ENCODE measurements at regions not wholly inside any gene's neighbourhood (a gene's known extent, or its start where the extent isn't known, plus 50 kb on each side); places are given as distances from the start of the nearest gene placed in this dataset.

DNA sequence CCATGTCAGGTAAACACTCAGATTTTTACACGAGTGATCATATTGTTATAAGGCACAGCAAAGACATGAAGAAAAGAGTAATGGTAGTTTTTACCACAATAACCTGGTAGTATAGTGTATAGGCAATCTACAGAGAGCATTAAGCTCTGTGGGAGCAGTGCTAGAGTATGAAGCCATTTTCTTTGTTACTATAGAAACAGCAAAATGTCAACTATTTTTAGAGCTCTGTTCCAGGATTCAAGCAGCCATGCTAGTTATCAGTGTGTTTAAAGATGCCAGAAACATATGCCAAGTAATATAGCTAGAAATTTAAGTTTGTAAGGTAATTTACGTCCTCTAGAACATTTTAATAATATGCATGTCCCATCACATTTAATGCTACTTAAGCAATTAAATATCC lies 77.6 kb upstream of the RGS18 start:
- no peaks in the 10 kb centered on the region for H3K4me1 Mint-ChIP-seq
- POLR2A ChIA-PET: no interaction called here
- H3K9me3 Mint-ChIP-seq: peaks cover 0 to 17% (median 3%) of the 10 kb centered on the region in 5 donors
- CTCF ChIA-PET: no interaction called here
- Histone ChIP-seq H3K9me3 (ENCODE audit: low read length) (no peaks in the 10 kb centered on the region), H3K4me3 (ENCODE audit: low read length) (no peak overlapping the region), H3K36me3 (ENCODE audit: insufficient read depth, low read length) (no peaks in the 10 kb centered on the region), H3K27me3 (ENCODE audit: insufficient read depth, low read length, poor library complexity, severe bottlenecking) (no peaks in the 10 kb centered on the region), H3K4me1 (ENCODE audit: insufficient read depth, low read length) (no peaks in the 10 kb centered on the region), H3K27ac (ENCODE audit: low read depth, low read length) (no peak overlapping the region)
- no peak overlapping the region for H3K4me3 Mint-ChIP-seq
- H3K27ac Mint-ChIP-seq: no peak overlapping the region
- no peaks in the 10 kb centered on the region for H3K36me3 Mint-ChIP-seq
- H3K27me3 Mint-ChIP-seq: no peaks in the 10 kb centered on the region
- DNase-seq: no peak

DNA sequence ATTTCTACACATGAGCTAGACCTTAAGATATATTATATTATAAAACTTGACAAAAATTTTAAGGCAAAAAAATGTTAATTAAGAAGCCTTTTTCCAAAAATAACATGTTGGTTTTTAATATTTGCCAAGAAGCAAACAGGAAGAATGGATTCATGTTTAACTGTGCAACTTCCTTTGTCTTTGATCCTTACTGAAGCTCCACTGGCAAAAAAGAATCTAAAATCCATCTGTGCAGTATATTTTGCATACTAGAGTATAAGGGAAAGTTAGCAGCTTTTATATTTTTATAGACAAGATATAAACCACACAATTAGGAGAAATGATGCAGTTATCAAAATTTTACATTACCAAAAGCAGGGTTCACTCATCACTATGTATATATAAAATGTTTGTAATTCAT lies 76.9 kb upstream of the RGS18 start:
- Histone ChIP-seq H3K9me3 (ENCODE audit: low read length) (no peaks in the 10 kb centered on the region), H3K36me3 (ENCODE audit: insufficient read depth, low read length) (no peaks in the 10 kb centered on the region), H3K4me1 (ENCODE audit: insufficient read depth, low read length) (no peaks in the 10 kb centered on the region), H3K27ac (ENCODE audit: low read depth, low read length) (no peak overlapping the region), H3K27me3 (ENCODE audit: insufficient read depth, low read length, poor library complexity, severe bottlenecking) (no peaks in the 10 kb centered on the region), H3K4me3 (ENCODE audit: low read length) (no peak overlapping the region)
- no peak overlapping the region for H3K4me3 Mint-ChIP-seq
- CTCF ChIA-PET: no interaction called here
- H3K4me1 Mint-ChIP-seq: no peaks in the 10 kb centered on the region
- POLR2A ChIA-PET: no interaction called here
- H3K27ac Mint-ChIP-seq: no peak overlapping the region
- H3K9me3 Mint-ChIP-seq: peaks cover 0 to 17% (median 3%) of the 10 kb centered on the region in 5 donors
- H3K27me3 Mint-ChIP-seq: no peaks in the 10 kb centered on the region
- H3K36me3 Mint-ChIP-seq: no peaks in the 10 kb centered on the region
- DNase-seq: no peak

DNA sequence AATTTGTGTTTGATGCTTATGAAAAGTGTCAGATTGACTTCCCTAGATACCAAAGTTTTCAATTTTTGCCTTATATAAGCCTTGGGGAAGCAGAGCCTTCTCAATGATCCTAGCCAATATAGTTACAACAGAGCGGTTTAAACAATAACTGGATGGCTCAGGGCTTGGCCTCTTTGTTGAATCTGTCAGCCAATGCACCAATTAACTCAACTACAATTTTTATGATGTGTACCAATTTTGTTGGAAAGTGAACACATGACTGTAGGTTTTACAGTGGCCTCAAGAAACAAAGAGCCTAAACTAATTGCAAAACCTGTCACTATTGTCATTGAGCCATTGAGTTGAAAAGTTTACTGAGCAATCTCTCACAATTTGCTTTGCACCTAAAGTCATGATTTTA lies 71.6 kb upstream of the RGS18 start:
- Mint-ChIP-seq H3K4me1 (no peaks in the 10 kb centered on the region), H3K36me3 (no peaks in the 10 kb centered on the region), H3K27ac (no peak overlapping the region), H3K4me3 (no peak overlapping the region), H3K9me3 (peaks cover 0 to 7% (median 5%) of the 10 kb centered on the region in 5 donors), H3K27me3 (no peaks in the 10 kb centered on the region)
- no peaks in the 10 kb centered on the region for H3K36me3 ChIP-seq (ENCODE audit: insufficient read depth, low read length)
- no peaks in the 10 kb centered on the region for H3K4me1 ChIP-seq (ENCODE audit: insufficient read depth, low read length)
- POLR2A ChIA-PET: no interaction called here
- no peaks in the 10 kb centered on the region for H3K27me3 ChIP-seq (ENCODE audit: insufficient read depth, low read length, poor library complexity, severe bottlenecking)
- H3K9me3 ChIP-seq (ENCODE audit: low read length): no peaks in the 10 kb centered on the region
- H3K27ac ChIP-seq (ENCODE audit: low read depth, low read length): no peak overlapping the region
- no peak overlapping the region for H3K4me3 ChIP-seq (ENCODE audit: low read length)
- no peak for DNase-seq
- CTCF ChIA-PET: no interaction called here

DNA sequence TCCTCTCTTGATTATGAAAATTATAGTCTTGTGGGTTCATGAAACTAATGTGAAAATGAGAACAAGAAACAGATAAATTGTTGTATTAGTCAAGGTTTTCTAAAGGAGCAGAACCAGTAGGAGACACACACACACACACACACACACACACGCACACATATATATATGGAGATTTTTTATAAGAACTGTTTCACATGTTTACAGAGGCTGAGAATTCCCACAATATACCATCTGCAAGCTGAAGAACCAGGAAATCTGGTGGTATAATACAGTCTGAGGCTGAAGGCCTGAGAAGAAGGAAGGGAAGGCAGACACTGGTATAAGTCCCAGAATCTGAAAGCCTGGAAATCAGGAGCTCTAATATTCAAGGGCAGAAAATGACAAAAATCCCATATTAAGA lies 70.9 kb upstream of the RGS18 start:
- H3K9me3 Mint-ChIP-seq: peaks cover 0 to 7% (median 5%) of the 10 kb centered on the region in 5 donors
- POLR2A ChIA-PET: no interaction called here
- H3K27me3 Mint-ChIP-seq: no peaks in the 10 kb centered on the region
- no peaks in the 10 kb centered on the region for H3K4me1 ChIP-seq (ENCODE audit: insufficient read depth, low read length)
- no peak overlapping the region for H3K27ac ChIP-seq (ENCODE audit: low read depth, low read length)
- H3K4me3 Mint-ChIP-seq: no peak overlapping the region
- H3K4me3 ChIP-seq (ENCODE audit: low read length): no peak overlapping the region
- no peaks in the 10 kb centered on the region for H3K36me3 Mint-ChIP-seq
- CTCF ChIA-PET: no interaction called here
- H3K27ac Mint-ChIP-seq: no peak overlapping the region
- H3K9me3 ChIP-seq (ENCODE audit: low read length): no peaks in the 10 kb centered on the region
- no peak for DNase-seq
- no peaks in the 10 kb centered on the region for H3K36me3 ChIP-seq (ENCODE audit: insufficient read depth, low read length)
- H3K27me3 ChIP-seq (ENCODE audit: insufficient read depth, low read length, poor library complexity, severe bottlenecking): no peaks in the 10 kb centered on the region
- no peaks in the 10 kb centered on the region for H3K4me1 Mint-ChIP-seq

DNA sequence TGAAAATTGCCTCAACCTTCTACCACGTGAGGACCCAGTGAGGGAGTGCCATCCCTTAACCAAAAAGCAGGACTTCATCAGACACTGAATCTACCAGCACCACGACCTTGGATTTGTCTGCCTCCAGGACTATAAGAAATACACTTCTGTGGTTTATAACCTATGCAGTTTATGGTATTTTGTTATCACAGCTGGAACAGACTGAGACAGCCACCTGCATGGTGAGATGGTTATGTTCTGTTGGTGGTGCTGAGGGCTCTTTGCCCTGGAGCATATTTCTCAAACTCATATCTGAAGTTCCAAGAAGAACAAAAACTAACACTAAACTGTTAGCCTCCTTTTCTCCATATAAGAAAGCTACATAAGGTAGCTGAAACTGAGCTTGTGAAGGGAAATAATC lies 69.8 kb upstream of the RGS18 start:
- CTCF ChIA-PET: no interaction called here
- Mint-ChIP-seq H3K4me3 (no peak overlapping the region), H3K27me3 (no peaks in the 10 kb centered on the region), H3K9me3 (peaks cover 0 to 7% (median 5%) of the 10 kb centered on the region in 5 donors), H3K27ac (no peak overlapping the region), H3K36me3 (no peaks in the 10 kb centered on the region), H3K4me1 (no peaks in the 10 kb centered on the region)
- DNase-seq: no peak
- no peaks in the 10 kb centered on the region for H3K36me3 ChIP-seq (ENCODE audit: insufficient read depth, low read length)
- no peaks in the 10 kb centered on the region for H3K4me1 ChIP-seq (ENCODE audit: insufficient read depth, low read length)
- H3K27me3 ChIP-seq (ENCODE audit: insufficient read depth, low read length, poor library complexity, severe bottlenecking): no peaks in the 10 kb centered on the region
- POLR2A ChIA-PET: no interaction called here
- H3K9me3 ChIP-seq (ENCODE audit: low read length): no peaks in the 10 kb centered on the region
- no peak overlapping the region for H3K4me3 ChIP-seq (ENCODE audit: low read length)
- H3K27ac ChIP-seq (ENCODE audit: low read depth, low read length): no peak overlapping the region

DNA sequence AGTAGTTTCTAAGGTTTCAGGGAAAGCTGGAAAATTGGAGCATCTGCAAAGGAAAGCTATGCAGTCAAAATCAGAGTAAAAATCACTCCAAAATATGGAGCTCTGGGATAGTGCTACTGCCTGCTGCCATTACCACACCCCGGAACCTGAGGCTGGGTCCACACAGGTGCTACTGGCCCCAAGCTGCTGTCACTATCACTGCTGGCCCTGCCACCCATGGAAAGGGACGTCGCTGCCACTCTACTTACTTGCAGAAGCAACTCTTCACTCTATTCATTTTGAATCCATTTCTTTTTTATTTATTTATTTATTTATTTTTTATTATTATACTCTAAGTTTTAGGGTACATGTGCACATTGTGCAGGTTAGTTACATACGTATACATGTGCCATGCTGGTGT lies 60.3 kb upstream of the RGS18 start:
- Histone ChIP-seq H3K36me3 (ENCODE audit: insufficient read depth, low read length) (no peaks in the 10 kb centered on the region), H3K4me3 (ENCODE audit: low read length) (no peak overlapping the region), H3K27ac (ENCODE audit: low read depth, low read length) (no peak overlapping the region), H3K4me1 (ENCODE audit: insufficient read depth, low read length) (no peaks in the 10 kb centered on the region), H3K27me3 (ENCODE audit: insufficient read depth, low read length, poor library complexity, severe bottlenecking) (no peaks in the 10 kb centered on the region), H3K9me3 (ENCODE audit: low read length) (no peaks in the 10 kb centered on the region)
- POLR2A ChIA-PET: no interaction called here
- H3K4me1 Mint-ChIP-seq: no peaks in the 10 kb centered on the region
- DNase-seq: no peak
- H3K4me3 Mint-ChIP-seq: no peak overlapping the region
- H3K27ac Mint-ChIP-seq: no peak overlapping the region
- peaks cover 0 to 1% of the 10 kb centered on the region in 2 donors for H3K27me3 Mint-ChIP-seq
- H3K36me3 Mint-ChIP-seq: no peaks in the 10 kb centered on the region
- CTCF ChIA-PET: no interaction called here
- peaks cover 4 to 8% (median 5%) of the 10 kb centered on the region in 5 donors for H3K9me3 Mint-ChIP-seq

DNA sequence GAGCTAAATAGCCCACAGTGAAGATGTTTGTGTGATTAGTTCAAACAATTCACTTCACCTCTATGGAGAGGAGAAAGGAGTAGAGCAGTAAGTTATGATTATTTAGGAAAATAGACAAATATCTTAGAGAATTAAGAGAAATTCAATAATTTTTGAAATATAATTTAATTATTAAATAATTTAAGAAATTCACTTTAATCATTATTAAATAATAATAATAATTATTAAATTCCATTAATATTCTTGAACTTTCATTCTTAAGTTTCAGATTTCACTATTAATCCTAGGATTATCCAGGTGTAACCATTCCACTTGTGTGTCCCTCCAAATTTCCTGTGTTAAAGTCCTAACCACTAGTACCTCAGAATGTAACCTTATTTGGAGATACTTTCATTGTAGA lies 58.9 kb upstream of the RGS18 start:
- Histone ChIP-seq H3K27me3 (ENCODE audit: insufficient read depth, low read length, poor library complexity, severe bottlenecking) (no peaks in the 10 kb centered on the region), H3K4me1 (ENCODE audit: insufficient read depth, low read length) (no peaks in the 10 kb centered on the region), H3K9me3 (ENCODE audit: low read length) (no peaks in the 10 kb centered on the region), H3K36me3 (ENCODE audit: insufficient read depth, low read length) (no peaks in the 10 kb centered on the region), H3K4me3 (ENCODE audit: low read length) (no peak overlapping the region), H3K27ac (ENCODE audit: low read depth, low read length) (no peak overlapping the region)
- Mint-ChIP-seq H3K9me3 (peaks cover 4 to 9% (median 6%) of the 10 kb centered on the region in 5 donors), H3K27ac (no peak overlapping the region), H3K27me3 (peaks cover 0 to 1% of the 10 kb centered on the region in 2 donors), H3K4me3 (no peak overlapping the region), H3K36me3 (no peaks in the 10 kb centered on the region), H3K4me1 (no peaks in the 10 kb centered on the region)
- CTCF ChIA-PET: no interaction called here
- POLR2A ChIA-PET: no interaction called here
- DNase-seq: no peak

DNA sequence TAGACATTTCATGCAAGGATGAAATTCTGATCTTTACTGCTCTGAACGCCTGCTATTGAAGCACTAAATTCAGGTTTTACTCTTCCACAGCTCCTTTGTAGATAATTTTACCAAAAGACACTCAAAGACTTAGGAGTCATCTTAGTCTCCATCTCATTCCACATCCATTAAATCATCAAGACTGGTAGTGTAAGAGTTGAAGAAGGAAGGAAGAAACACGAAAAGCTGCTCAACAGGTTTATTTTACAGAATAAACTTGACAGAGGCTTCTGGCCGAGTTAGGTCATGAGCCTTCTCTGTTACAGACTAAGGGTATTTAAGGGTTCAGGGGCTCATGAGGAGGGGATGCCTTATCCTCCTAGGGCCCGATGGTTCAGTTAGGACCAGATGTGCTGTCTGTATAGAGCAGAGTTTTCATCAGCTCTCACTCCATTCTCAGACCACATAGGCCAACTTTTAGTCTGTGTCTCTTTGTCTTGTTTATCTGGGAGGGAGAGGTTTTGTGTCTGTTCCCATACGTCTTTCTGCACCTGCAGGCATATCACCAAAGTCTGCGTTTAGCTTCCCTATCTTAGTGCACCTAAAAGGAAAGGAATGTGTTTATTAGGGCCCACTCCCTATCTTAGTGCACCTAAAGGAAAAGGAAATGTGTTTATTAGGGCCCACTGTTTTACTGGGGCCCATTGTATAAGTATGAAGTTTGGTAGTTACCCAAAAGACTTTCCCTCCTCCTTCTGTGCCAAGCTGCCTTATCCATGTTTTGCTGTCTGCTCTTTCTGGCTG lies 57.4 kb upstream of the RGS18 start:
- DNase-seq: no peak
- H3K4me3 Mint-ChIP-seq: no peak overlapping the region
- H3K36me3 Mint-ChIP-seq: no peaks in the 10 kb centered on the region
- POLR2A ChIA-PET: no interaction called here
- H3K9me3 Mint-ChIP-seq: peaks cover 0 to 9% (median 2%) of the 10 kb centered on the region in 5 donors
- H3K27ac Mint-ChIP-seq: no peak overlapping the region
- Histone ChIP-seq H3K4me1 (ENCODE audit: insufficient read depth, low read length) (no peaks in the 10 kb centered on the region), H3K4me3 (ENCODE audit: low read length) (no peak overlapping the region), H3K27me3 (ENCODE audit: insufficient read depth, low read length, poor library complexity, severe bottlenecking) (no peaks in the 10 kb centered on the region), H3K27ac (ENCODE audit: low read depth, low read length) (no peak overlapping the region), H3K36me3 (ENCODE audit: insufficient read depth, low read length) (no peaks in the 10 kb centered on the region), H3K9me3 (ENCODE audit: low read length) (no peaks in the 10 kb centered on the region)
- H3K4me1 Mint-ChIP-seq: no peaks in the 10 kb centered on the region
- no peaks in the 10 kb centered on the region for H3K27me3 Mint-ChIP-seq
- CTCF ChIA-PET: no interaction called here

DNA sequence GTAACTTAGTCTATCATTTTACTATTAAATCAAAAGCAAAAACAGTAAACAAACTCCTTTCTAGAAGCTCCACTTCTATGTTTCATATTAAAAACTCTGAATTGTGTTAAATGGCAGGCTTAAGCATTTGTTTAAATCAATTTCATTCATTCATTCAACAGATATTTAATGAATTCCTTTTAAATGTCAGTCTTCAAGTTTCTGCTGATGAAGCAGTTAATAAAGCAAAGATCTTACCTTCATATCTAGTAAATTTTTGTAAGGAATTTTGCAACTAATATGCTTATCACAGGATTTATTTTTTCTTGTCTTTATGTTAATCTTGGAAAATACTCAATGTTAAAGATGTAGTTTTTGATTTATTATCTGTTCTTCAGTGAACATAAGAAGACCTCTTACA lies 54.1 kb upstream of the RGS18 start:
- H3K36me3 Mint-ChIP-seq: no peaks in the 10 kb centered on the region
- no peaks in the 10 kb centered on the region for H3K4me1 ChIP-seq (ENCODE audit: insufficient read depth, low read length)
- H3K27me3 Mint-ChIP-seq: no peaks in the 10 kb centered on the region
- POLR2A ChIA-PET: no interaction called here
- no peak for DNase-seq
- H3K4me3 ChIP-seq (ENCODE audit: low read length): no peak overlapping the region
- peaks cover 3 to 9% (median 5%) of the 10 kb centered on the region in 5 donors for H3K9me3 Mint-ChIP-seq
- no peaks in the 10 kb centered on the region for H3K4me1 Mint-ChIP-seq
- no peak overlapping the region for H3K27ac Mint-ChIP-seq
- CTCF ChIA-PET: no interaction called here
- no peaks in the 10 kb centered on the region for H3K9me3 ChIP-seq (ENCODE audit: low read length)
- H3K27me3 ChIP-seq (ENCODE audit: insufficient read depth, low read length, poor library complexity, severe bottlenecking): no peaks in the 10 kb centered on the region
- H3K27ac ChIP-seq (ENCODE audit: low read depth, low read length): no peak overlapping the region
- H3K36me3 ChIP-seq (ENCODE audit: insufficient read depth, low read length): no peaks in the 10 kb centered on the region
- no peak overlapping the region for H3K4me3 Mint-ChIP-seq
